ENCODE measurements at regions not wholly inside any gene's neighbourhood (a gene's known extent, or its start where the extent isn't known, plus 50 kb on each side); places are given as distances from the start of the nearest gene placed in this dataset.

DNA sequence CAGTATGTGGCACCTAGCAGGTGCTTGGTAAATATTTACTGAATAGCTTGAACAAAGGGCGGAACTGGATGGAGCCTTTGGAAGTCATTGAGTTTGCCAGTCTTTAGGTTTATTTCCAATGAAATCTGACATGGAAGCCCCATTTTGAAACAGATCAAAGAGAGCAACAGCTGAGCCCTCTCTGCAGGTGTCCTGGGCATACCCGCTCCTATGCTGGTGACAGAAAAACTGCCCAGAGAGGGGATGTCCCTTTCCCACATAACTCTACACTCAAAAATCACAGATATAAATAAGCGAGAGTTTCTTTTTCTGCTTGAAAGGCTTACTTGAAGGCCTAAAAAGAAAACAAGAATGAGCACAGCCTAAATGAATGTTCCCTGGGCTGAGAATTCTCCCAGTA, 53.0 kb upstream of the RALY start:
- no peak for DNase-seq (ENCODE audit: low read depth, low spot score)
- H3K4me3 ChIP-seq (ENCODE audit: low read length) = no peak overlapping the region
